Epidermal melanocyte (primary cell): ENCODE measurements at regions not wholly inside any gene's neighbourhood (a gene's known extent, or its start where the extent isn't known, plus 50 kb on each side); places are given as distances from the start of the nearest gene placed in this dataset.

Experiments used
- DNase-seq: peaks from one replicate; pipeline ENCODE4 v3.0.0; 2011; ENCODE audit warnings: low spot score; ENCODE audit not compliant: insufficient read length

DNA sequence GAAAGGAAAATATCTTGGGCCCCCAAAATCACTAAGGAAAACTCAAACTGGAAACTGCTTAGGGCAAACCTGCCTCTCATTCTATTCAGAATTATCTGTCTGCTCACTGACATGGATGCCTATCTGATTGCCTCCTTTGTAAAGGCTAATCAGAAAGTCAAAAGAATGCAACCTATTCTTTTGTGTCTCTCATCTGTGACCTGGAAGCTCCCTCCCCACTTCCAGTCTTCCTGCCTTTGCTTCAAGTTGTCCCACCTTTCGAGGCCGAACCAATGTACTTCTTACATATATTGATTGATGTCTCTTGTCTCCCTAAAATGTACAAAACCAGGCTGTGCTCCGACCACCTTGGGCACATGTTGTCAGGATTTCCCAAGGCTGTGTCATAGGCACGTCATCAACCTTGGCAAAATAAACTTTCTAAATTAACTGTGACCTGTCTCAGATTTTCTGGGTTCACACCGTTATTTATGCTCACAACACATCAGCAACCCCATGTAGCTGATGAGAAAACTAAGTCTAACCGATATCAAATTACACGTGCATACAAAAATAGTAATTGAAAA, 302.3 kb upstream of the NRIP1 start:
- no peak for DNase-seq

DNA sequence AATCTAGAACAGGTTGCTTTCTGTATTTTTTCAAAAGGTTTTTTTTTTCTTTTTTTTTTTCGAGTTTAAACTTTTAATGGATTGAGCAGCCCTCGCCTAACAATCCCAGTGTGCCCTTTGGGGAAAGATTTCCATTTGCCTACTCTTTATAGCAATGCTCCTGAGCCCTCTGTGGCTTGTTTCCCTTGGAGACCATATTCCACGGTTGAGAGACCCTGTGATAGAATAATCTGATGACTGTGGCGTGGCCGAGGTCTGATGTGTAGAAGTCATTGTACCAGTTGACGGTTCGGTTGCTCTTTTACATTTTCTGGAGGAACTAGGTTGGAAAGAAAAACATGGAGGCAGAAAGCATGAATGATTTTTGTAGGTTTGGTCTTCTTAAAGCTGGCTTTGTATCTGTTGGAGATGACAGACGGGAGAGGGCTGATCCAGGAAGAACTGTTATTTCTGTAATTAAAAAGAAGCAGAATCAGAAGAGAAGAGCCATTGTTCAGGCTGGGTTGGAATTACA, 305.7 kb upstream of the NRIP1 start:
- DNase-seq: no peak

DNA sequence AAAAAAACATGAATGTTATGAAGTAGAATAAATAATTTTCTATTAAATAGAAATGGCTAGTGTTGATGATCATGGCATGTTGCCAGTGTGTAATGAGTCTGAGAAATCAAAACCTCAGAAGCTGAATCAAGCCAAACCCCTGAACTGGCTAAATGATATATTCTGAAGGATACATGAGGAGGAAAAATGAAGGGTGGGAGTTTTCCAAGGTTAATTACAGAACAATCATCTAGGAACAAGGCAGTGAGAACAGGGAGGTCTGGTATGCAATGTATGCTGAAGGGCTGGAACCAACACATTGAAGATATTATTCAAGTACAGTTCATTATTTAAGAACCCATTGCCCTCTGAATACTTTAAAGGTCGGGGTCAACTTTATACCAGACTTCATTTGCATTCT, 309.1 kb upstream of the NRIP1 start:
- no peak for DNase-seq

DNA sequence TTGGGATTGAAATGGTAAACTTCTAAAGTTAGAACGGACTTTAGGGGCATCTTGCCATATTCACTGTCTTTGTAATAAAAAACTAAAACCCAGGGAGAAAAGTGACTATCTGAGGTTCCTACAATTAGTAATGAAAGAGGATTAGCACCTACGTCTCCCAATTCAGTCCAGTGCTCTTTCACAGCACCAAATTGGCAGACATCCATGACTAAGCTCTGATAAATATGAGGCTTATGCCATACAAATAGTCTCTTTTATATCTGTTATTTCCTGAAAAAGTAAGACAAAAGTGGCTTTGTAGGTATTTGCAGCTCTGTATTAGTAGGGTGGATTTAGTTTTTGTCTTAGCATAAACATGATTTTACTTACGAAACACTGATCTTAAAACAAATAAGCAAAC, 315.0 kb upstream of the NRIP1 start:
- no peak for DNase-seq

DNA sequence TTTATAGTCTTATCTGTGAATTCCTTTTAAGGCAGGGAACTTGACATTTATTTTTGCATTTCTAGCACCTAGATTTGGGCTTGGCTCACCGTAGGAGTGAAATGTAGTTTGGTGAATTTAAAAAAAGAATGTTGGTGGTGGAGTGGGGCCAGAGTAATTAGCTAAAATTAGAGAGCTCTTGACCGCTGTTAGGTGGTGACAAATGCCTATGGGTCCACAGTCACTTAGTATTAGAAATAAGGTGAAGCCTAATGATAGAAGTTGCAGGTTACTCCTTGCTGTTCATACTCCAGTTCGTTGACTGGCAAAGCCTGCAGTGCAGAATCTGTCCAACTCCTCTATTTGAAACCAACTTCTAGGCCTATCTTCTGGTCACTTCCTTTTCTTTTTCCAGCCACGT, 318.8 kb upstream of the NRIP1 start:
- DNase-seq: no peak

DNA sequence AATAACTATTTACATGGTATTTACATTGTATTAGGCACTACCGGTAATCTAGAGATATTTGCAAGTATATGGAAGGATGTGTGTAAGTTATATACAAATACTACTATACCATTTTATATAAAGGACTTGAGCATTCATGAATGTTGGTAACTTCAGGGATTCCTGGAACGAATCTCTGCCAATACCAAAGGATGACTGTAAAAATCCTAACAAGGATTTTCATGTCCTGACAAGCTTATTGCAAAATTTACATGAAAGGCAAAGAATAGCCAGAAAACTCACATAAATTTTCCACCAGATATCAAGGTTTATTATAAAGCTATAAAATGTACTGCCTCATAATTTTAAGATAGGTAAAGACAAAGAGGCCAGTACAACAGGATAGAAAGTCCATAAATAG, 325.2 kb upstream of the NRIP1 start:
- no peak for DNase-seq

DNA sequence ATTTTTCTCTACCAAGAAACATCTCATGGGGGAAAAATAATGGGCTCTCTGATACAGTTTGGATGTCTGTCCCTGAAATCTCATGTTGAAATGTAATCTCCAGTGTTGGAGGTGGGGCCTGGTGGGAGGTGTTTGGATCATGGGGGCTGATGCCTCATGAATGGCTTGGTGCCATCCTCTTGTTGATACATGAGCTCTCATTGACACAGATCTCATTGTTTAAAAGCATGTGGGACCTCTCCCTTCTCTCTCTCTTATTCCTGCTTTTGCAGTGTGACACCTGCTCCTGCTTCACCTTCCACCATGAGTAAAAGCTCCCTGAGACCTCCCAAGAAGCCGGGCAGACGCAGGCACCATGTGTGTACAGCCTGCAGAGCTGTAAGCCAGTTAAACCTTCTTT, 332.5 kb upstream of the NRIP1 start:
- DNase-seq: no peak

DNA sequence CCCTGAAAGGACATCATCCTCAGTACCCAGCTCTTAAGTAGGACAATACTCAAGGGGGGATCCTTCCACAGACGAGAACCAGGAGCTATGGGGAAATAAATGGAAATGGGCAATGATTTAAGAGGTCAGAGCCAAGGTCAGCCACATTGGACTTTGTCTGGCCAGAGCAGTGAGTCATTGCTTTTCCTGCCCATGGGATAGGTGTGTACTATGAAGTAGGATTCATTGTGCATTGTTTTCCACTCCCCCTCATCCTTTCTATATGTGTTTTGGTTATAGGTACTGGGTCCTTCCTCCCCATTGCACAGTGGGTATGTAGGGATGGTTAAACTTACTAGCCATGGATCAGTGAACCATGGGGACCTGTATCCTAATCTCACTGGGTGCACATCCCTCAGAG, 328.9 kb upstream of the USP25 start:
- no peak for DNase-seq

DNA sequence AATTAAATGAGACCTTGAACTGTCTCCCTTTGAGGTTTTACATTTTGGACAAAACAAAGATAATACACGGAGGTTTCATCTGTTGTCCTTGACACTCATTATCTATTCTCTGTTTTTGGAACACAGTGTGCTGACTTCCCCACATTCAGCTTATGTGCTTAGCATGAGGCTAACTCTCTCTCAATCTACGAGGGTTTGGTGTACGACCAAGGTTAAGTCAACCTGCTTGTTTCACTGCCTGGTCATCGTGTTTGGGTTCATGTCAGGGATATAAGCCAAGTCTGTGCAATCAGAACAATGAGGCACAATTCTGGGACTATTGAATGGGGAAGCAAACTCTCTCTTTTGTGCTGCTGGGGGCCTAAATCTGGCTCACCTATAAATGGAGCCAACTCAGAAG, 328.5 kb upstream of the USP25 start:
- DNase-seq: no peak

DNA sequence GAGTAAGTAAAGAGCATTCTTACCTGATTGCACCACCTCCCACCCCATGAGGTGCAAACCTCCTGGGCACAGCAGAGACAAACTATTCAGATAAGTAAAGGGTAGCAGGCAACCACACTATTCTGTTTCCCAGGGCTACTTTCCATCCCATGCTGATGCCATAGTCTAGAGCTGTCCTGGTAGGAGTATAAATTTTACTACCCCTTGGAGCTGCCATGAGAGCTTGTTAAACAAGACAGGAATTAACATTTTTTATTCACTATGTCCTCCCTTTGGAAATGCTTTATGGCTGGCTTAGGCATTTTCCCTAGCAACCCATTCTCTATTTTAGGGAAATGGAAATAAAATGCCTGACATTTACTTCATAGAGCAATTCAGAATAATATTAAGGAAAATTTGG, 324.6 kb upstream of the USP25 start:
- DNase-seq: no peak

DNA sequence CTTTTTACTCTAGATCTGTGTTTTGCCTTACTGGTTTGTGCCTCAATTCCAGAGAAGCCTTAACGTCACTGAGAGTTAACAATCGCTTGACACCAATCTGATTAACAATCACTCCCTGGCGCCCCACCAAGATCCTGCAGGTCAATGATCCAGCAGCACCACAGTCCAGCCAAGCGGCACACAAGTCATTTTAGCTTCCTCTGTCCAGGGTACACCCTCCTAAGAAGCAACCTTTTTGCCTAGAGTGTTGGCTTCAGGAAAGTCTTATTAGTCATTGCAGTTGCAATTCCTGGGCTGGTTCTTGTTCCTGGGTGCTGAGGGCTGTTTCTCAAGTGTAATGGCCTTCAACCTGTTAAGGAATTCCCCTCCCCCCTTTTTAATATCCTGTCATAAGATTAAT, 323.0 kb upstream of the USP25 start:
- no peak for DNase-seq

DNA sequence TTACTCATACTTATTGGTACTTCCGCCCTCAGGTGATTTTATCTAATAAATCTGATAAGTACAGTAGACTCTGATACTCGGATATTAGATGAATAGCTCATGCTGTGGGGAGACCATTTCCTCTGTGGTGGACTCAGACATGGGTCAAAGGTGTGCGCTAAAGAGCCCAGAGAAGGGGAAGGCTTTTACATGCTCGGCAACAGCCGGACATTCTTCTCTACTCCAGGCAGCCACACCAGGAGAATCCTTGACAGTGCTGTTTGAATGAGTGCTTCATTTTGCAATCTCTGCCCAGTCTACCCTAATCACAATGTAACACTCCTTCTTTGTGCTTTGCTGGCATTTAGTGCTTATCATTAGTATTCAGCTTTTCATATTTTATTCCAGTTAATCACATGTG, 322.2 kb upstream of the USP25 start:
- no peak for DNase-seq

DNA sequence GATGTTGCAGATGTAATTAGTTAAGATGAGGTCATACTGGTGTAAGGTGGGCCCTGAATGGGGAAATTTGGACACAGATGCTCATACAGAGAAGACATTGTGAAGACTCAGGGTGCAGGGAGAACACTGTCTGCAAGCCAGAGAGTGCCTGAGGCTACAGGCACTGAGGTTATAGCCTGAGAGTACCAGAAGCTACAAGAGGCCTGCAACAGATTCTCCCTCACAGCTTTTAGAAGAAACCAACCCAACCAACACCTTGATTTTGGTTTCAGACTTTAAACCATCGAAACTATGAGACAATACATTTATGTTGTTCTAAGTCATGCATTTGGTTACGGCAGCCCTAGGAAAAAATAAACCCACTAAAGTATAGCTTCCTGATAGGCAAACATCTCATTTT, 321.7 kb upstream of the USP25 start:
- DNase-seq: no peak

DNA sequence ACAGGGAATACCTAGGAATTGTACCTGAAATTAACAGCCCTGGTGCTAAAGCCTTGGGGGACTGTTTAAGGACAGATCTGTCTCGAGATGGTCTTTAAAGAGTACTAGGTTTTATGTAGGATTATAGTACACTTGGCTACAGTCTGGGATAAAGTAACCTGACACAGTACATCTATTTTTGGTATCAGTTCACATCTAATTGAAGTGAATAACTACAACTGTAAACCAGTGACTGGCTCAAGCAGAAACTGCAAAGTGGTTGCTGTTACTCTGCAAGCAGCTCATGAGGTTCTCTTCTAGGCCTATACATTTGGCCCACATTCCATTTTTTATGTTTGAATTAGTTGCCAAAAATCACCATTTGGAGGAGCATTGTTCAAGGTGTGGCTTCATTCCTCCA, 320.8 kb upstream of the USP25 start:
- no peak for DNase-seq

DNA sequence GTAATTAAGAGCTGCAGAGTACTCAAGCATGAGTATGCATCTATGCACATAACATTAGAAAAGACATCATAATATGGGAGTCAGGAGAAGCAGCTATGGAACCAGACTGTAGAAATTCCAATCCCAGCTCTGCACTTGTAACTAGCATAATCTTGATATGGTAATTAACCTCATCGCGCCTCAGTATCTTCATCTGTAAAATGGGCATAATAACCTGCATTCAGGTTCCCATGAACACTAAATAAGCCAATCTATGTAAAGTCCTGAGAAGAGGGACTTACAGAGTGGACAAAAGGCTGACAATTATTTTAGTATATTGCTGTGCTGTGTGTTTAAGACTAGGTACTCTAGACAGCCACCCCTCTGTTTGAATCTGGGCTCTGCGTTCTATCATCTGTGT, 318.9 kb upstream of the USP25 start:
- no peak for DNase-seq

DNA sequence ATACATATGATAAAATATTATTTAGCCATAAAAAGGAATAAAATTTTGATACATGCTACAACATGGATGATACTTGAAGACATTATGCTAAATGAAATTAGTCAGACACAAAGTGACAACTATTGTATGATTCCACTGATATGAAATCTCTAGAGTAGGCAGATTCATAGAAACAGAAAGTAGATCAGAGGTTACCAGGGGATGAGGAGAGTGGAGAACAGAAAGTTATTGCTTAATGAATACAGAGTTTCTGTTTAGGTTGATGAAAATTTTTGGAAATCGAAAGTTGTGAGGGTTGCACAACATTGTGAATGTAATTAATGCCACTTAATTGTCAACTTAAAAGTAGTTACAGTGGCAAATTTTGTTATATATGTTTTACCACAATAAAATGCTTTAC, 315.7 kb upstream of the USP25 start:
- no peak for DNase-seq

DNA sequence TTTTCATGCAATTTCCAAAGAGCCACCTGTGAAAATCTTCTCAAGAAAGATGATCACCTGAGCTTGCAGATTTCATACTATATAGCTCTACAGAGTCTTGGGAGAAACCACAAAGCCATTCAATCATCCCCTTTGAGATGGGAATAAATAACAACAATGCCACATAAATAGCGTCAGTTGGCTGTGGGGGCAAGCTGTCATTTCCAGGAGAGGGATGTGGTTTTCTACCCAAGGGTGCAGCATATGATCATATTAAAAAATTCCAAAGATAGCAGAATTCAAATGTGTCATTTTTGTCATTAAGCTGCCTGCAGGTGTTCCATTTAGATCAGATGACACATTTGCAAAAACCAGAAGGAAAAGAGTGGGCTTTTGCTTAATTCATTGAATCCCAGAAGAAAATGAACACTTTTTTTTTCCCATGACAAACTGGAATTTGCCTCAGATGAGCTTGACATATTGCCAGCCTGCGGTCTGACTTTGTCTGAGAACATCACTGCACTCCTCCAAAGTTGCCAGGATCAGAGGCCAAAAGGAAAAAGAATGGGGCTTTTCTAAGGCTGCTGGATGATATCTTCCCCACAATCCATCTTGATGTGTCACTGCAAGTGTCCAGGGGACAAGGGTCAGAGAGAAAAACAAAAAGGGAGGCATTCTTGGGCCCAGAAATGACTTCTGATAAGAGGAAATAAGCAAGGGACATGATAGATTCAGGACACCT, 314.1 kb upstream of the USP25 start:
- no peak for DNase-seq

DNA sequence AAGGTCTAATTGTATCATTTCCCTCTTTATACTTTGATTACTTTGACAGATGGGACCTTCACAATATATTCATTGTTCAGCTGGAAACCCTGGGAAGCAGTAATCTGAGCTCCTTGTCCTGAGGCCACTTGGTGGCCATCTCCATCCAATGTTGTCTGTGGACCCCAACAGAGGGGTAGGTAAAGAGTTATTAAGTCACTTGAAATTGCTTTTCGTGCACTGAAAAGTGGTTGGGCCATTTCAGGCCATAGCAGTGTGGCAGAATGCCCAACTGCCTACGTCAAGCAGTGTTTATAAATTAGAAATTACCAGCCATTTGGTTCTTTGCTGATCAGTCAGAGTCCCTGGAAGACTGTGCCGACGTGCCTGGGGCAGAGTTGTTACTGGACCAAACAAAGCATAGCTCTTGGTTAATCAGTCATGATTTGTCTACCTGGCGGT, 308.3 kb upstream of the USP25 start:
- DNase-seq: no peak

DNA sequence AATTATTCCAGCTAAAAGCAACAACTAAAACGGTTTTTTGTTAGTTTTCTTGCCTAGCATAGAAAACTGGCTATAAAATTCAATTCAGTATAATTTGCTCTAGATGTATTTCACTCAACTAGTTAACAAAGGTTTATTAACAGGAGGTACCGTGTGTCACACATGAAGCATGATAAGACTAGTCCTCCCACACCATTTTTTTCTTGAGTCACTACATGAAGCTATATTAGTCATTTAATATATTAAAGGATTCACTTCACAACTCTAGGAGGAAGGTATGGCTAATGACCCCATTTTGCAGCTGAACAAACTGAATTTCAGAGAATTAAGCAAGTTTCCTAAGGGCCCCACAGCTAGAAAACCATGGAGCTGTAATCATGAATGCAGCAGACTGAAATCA, 307.8 kb upstream of the USP25 start:
- DNase-seq: no peak

DNA sequence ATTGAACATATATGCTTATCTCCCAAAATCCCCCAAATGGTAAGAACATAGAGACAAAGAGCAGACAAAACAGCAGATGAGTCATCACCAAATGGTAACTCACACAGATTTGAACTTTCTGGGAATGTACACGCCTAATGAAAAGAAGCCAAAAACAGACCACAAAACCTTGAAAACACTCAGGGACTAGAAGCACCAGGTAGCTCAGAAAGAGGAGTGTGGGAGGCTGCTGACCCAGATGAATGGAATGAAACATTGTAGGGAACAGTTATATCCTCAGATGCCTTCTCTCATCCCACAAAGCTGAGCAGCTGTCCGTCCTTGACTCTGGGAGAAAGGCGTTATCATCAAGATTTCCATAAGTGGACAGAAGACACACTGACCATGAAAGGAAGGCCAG, 307.0 kb upstream of the USP25 start:
- DNase-seq: no peak

DNA sequence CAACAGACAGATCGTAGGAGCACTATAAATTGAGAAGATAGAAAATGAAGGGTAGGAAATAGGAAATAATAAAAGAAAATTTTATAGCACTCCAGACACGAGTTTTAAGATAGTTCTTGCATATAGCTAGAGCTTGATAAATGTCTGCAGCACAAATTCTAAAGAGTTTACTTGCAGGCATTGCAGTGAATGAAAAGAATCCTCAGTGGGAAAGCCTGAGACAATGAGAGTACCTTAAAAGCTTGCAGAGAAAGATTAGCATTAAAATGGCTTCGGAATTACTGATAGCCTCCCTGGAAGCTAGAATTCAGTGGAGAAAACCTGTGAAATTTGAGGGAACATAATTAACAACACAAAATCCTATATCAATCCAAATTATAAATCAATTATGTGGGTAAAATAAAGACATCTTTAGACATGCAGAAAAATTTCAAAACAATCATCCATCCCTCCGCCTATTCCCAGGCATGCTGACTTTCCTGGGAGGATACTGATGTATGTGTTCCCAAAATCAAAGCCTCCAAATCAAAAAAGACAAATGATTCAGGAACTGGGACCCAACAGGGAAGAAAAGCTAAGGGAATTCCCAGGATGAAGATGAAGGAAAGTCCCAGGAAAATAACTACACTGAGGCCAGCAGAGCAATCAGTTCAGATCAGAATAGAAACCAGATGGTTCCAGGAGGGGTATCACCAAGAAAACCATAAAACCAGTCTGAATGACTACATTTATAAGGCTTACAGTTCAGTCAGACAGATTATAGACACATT, 305.9 kb upstream of the USP25 start:
- no peak for DNase-seq

DNA sequence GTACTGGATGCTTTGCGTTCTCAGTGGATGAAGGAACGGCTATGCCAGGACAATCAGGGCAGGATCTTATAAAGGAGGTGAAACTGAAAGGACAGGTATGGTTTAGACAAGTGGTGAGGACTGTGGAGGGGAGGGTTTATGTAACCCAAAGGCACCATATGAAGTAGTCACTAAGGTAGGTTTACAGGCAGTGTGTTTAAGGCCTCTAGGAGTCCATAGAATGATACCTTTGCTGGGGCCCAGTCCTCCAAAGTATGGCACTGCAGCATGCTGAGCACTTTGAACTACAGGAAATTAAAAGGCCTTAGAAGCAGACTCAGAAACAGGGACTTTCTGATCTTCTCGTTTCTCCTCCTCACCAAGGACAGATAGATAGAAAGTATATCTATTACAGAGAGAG, 304.7 kb upstream of the USP25 start:
- DNase-seq: no peak

DNA sequence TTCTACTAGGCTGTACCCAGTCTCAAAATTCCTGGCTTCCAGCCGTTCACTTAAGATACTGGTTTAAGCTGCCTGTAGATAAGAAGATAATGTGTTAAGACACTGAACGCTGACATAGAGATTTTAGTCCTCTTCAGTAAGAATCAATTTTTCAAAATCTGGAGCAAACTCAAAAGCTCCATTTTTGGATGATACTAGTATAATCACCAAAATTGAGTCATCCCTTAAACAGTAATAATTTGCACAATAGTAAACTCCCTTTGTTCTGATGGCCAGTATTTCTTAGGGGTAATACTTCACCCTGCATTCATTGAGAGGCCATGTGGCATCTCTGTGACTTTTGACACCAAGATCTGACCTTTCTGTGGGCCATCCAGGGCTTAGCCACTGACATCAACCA, 299.8 kb upstream of the USP25 start:
- DNase-seq: no peak
